ENCODE measurements at regions not wholly inside any gene's neighbourhood (a gene's known extent, or its start where the extent isn't known, plus 50 kb on each side); places are given as distances from the start of the nearest gene placed in this dataset.
"Not testable (repeated sequence)": the region's sequence is repeated elsewhere in the genome, so short reads cannot be mapped to it uniquely, and the experiment has no call there.

- no peak for ATAC-seq
- intact Hi-C loops (cut with micrococcal nuclease), result no loop called here
- no peak for DNase-seq
Measured at GRCh38 chr2:47297767-47298425, 71.2 kb upstream of the EPCAM start.

- no peak for ATAC-seq
- intact Hi-C loops (cut with micrococcal nuclease), result no loop called here
Measured at GRCh38 chr2:47295981-47296635, 73.0 kb upstream of the EPCAM start.

GRCh38 chr2:47295131-47295980 is 73.8 kb upstream of the EPCAM start:
- intact Hi-C loops (cut with micrococcal nuclease), result no loop called here
- no peak for ATAC-seq

More at GRCh38 chr2:47295981-47296635, 73.0 kb upstream of the EPCAM start:
- DNase-seq, result no peak

GRCh38 chr2:47293976-47294375 is 75.1 kb upstream of the EPCAM start:
- DNase-seq (no peak), ATAC-seq (no peak)
- intact Hi-C loops (cut with micrococcal nuclease), result no loop called here

More at GRCh38 chr2:47295131-47295980, 73.8 kb upstream of the EPCAM start:
- no peak for DNase-seq

GRCh38 chr2:47288864-47289263 is 80.2 kb upstream of the EPCAM start:
- ATAC-seq (no peak), DNase-seq (no peak)
- intact Hi-C loops (cut with micrococcal nuclease), result no loop called here

- DNase-seq (no peak), ATAC-seq (no peak)
- intact Hi-C loops (cut with micrococcal nuclease), result no loop called here
Measured at GRCh38 chr2:47283659-47284058, 85.5 kb upstream of the EPCAM start.

- intact Hi-C loops (cut with micrococcal nuclease), result no loop called here
- ATAC-seq (no peak), DNase-seq (no peak)
Measured at GRCh38 chr2:47282621-47283272, 86.4 kb upstream of the EPCAM start.

- not testable (repeated sequence) for ATAC-seq
Measured at GRCh38 chr2:47279525-47279924, 89.6 kb upstream of the EPCAM start.

GRCh38 chr2:47277987-47278386 is 91.1 kb upstream of the EPCAM start:
- no peak for ATAC-seq
- DNase-seq, result no peak
- intact Hi-C loops (cut with micrococcal nuclease), result no loop called here

More at GRCh38 chr2:47279525-47279924, 89.6 kb upstream of the EPCAM start:
- intact Hi-C loops (cut with micrococcal nuclease); DNase-seq: not testable (repeated sequence)

GRCh38 chr2:47277187-47277586 is 91.9 kb upstream of the EPCAM start:
- intact Hi-C loops (cut with micrococcal nuclease), result no loop called here
- ATAC-seq (no peak), DNase-seq (no peak)

- DNase-seq, result no peak
- intact Hi-C loops (cut with micrococcal nuclease), result no loop called here
- no peak for ATAC-seq
Measured at GRCh38 chr2:47276061-47276460, 93.0 kb upstream of the EPCAM start.

- intact Hi-C loops (cut with micrococcal nuclease), result no loop called here
- no peak for DNase-seq
- peak; percentile 24 for ATAC-seq
Measured at GRCh38 chr2:47274054-47274782, 94.9 kb upstream of the EPCAM start.

GRCh38 chr2:47272905-47273758 is 96.0 kb upstream of the EPCAM start:
- DNase-seq (no peak), ATAC-seq (peak; percentile 8)
- intact Hi-C loops (cut with micrococcal nuclease), result no loop called here

GRCh38 chr2:47272031-47272864 is 95.9 kb upstream of the CALM2 start:
- ATAC-seq (peak; percentile 81), DNase-seq (peak; percentile 84)
- intact Hi-C loops (cut with micrococcal nuclease), result no loop called here

- intact Hi-C loops (cut with micrococcal nuclease), result no loop called here
- no peak for ATAC-seq
- no peak for DNase-seq
Measured at GRCh38 chr2:47271054-47272000, 95.0 kb upstream of the CALM2 start.

GRCh38 chr2:47270421-47270820 is 94.1 kb upstream of the CALM2 start:
- intact Hi-C loops (cut with micrococcal nuclease), result no loop called here
- DNase-seq (no peak), ATAC-seq (no peak)

All from left ventricle myocardium superior (tissue), 1 donor.